ENCODE measurements at regions not wholly inside any gene's neighbourhood (a gene's known extent, or its start where the extent isn't known, plus 50 kb on each side); places are given as distances from the start of the nearest gene placed in this dataset.
"Not testable (repeated sequence)": the region's sequence is repeated elsewhere in the genome, so short reads cannot be mapped to it uniquely, and the experiment has no call there.

DNA sequence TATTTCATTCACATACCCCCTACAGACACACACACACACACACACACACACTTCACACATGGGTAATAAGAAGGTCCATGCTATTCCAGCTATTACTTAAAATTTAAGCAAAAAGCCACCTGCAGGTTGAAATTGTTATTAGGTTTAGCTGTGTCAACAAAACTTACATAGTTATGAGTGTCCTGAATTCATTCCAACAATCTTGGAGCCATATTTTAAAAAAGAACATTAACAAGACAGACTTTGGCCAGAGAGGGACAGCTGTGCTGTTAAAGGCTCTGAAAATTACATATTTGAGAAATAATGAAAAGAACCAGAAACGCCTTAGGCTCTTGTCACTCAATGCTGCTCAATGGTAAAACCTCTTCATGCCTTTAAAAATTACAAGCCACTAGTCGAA lies 455.3 kb downstream of the EPM2A start:
- Histone ChIP-seq H3K4me3 (ENCODE audit: low read length) (no peak overlapping the region), H3K79me2 (ENCODE audit: low read length) (no peaks in the 10 kb centered on the region), H3K9ac (ENCODE audit: low read length) (no peak overlapping the region), H3K9me2 (replicated peaks; ENCODE audit: insufficient read depth, low read length) (no peaks in the 10 kb centered on the region), H3K4me1 (ENCODE audit: low read length) (no peaks in the 10 kb centered on the region), H4K20me1 (ENCODE audit: insufficient read depth, low read depth, low read length) (no peaks in the 10 kb centered on the region), H3K4me2 (ENCODE audit: low read depth, low read length, poor library complexity, severe bottlenecking) (no peak overlapping the region), H3K27ac (ENCODE audit: low read length) (no peak overlapping the region), H3K9me3 (ENCODE audit: low read length) (no peaks in the 10 kb centered on the region), H2AFZ (ENCODE audit: low read length) (no peak overlapping the region), H3K36me3 (ENCODE audit: insufficient read depth, low read length) (no peaks in the 10 kb centered on the region), H3K27me3 (ENCODE audit: low read length) (no peaks in the 10 kb centered on the region)
- DNase-seq, result no peak

DNA sequence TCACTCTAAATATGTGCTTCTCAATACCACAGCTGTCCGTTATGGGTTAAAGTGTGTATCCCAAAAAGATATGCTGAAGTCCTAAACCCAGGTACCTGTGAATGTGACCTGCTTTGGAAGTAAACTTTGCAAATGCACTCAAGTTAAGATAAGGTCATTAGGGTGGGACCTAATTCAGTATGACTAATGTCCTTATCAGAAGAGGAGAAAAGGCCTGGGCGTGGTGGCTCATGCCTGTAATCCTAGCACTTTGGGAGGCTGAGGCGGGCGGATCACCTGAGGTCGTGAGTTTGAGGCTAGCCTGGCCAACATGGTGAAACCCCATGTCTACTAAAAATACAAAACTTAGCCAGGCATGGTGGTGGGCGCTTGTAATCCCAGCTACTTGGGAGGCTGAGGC lies 452.1 kb downstream of the EPM2A start:
- not testable (repeated sequence) for H4K20me1 ChIP-seq (ENCODE audit: insufficient read depth, low read depth, low read length); H3K9me3 ChIP-seq (ENCODE audit: low read length)

DNA sequence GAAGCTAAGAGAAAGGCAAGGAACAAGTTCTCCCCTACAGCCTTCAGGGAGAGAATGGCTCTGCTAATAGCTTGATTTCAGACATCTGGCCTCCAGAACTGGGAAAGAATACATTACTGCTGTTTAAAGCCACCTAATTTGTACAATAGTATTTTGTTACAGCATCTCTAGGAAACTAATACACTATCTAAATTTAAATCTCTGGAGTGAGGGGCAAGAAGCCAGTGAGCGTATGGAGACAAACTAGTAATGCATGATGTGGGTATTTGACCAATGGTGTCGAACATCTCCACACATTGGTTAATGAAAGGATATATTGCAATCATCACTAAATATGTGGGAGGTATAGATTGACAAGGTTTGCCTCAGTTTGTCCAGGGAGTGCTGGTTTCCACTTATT lies 451.5 kb downstream of the EPM2A start:
- Histone ChIP-seq H3K27me3 (ENCODE audit: low read length) (no peaks in the 10 kb centered on the region), H3K9me3 (ENCODE audit: low read length) (no peaks in the 10 kb centered on the region), H3K79me2 (ENCODE audit: low read length) (no peaks in the 10 kb centered on the region), H3K27ac (ENCODE audit: low read length) (no peak overlapping the region), H3K36me3 (ENCODE audit: insufficient read depth, low read length) (no peaks in the 10 kb centered on the region), H3K4me2 (ENCODE audit: low read depth, low read length, poor library complexity, severe bottlenecking) (no peak overlapping the region), H4K20me1 (ENCODE audit: insufficient read depth, low read depth, low read length) (no peaks in the 10 kb centered on the region), H3K9ac (ENCODE audit: low read length) (no peak overlapping the region), H2AFZ (ENCODE audit: low read length) (no peak overlapping the region), H3K9me2 (replicated peaks; ENCODE audit: insufficient read depth, low read length) (no peaks in the 10 kb centered on the region), H3K4me1 (ENCODE audit: low read length) (no peaks in the 10 kb centered on the region), H3K4me3 (ENCODE audit: low read length) (no peak overlapping the region)
- no peak for DNase-seq

More for the DNA sequence above, 452.1 kb downstream of the EPM2A start:
- not testable (repeated sequence) for DNase-seq; H3K27ac ChIP-seq (ENCODE audit: low read length); H3K9ac ChIP-seq (ENCODE audit: low read length); H3K79me2 ChIP-seq (ENCODE audit: low read length); H3K4me3 ChIP-seq (ENCODE audit: low read length); H3K4me1 ChIP-seq (ENCODE audit: low read length); H3K36me3 ChIP-seq (ENCODE audit: insufficient read depth, low read length); H3K4me2 ChIP-seq (ENCODE audit: low read depth, low read length, poor library complexity, severe bottlenecking); H2AFZ ChIP-seq (ENCODE audit: low read length); H3K9me2 ChIP-seq (replicated peaks; ENCODE audit: insufficient read depth, low read length); H3K27me3 ChIP-seq (ENCODE audit: low read length)

DNA sequence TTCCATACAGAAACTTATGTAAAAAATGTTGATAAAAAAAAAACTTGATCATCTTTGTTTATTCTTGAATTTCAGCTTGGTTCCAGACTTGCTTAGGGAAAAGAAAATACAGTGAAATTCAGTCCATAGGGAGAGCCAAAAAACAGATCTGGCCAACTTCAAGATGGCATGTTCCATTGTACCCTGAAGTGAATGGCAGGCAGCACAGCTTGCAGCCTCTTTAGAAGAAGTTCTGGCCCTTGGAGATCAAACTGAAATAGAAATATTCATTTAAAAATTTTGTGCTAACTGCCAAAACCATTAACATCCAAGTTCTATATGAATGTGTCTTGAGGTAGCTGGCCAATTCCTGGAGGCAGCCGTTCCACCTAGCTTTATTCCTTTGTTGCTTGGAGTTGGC lies 448.4 kb downstream of the EPM2A start:
- H2AFZ ChIP-seq (ENCODE audit: low read length), result no peak overlapping the region
- no peaks in the 10 kb centered on the region for H3K4me1 ChIP-seq (ENCODE audit: low read length)
- H3K4me2 ChIP-seq (ENCODE audit: low read depth, low read length, poor library complexity, severe bottlenecking), result no peak overlapping the region
- no peaks in the 10 kb centered on the region for H3K27me3 ChIP-seq (ENCODE audit: low read length)
- H3K36me3 ChIP-seq (ENCODE audit: insufficient read depth, low read length), result no peaks in the 10 kb centered on the region
- no peak for DNase-seq
- no peaks in the 10 kb centered on the region for H3K9me2 ChIP-seq (replicated peaks; ENCODE audit: insufficient read depth, low read length)
- H3K27ac ChIP-seq (ENCODE audit: low read length), result no peak overlapping the region
- H3K79me2 ChIP-seq (ENCODE audit: low read length), result no peaks in the 10 kb centered on the region
- no peak overlapping the region for H3K9ac ChIP-seq (ENCODE audit: low read length)
- H3K9me3 ChIP-seq (ENCODE audit: low read length), result no peaks in the 10 kb centered on the region
- no peak overlapping the region for H3K4me3 ChIP-seq (ENCODE audit: low read length)
- H4K20me1 ChIP-seq (ENCODE audit: insufficient read depth, low read depth, low read length), result no peaks in the 10 kb centered on the region

DNA sequence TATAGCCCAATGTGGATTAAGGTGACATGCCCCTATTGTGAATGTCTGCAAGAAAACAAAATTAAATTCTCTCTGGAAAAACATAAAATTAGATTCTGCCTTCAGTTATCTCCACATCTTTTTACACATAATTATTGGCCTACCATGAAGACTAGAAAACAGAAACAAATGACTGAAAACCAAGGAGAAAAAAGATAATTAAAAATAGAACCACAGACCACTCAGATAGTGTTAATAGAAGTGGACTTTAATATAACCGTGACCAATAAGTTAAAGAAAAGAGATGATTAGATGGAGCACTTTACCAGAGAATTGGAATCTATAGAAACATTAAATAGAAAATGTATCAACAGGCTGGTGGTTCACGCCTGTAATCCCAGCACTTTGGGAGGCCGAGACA lies 445.7 kb downstream of the EPM2A start:
- H3K27ac ChIP-seq (ENCODE audit: low read length), result no peak overlapping the region
- no peak overlapping the region for H2AFZ ChIP-seq (ENCODE audit: low read length)
- no peaks in the 10 kb centered on the region for H3K36me3 ChIP-seq (ENCODE audit: insufficient read depth, low read length)
- no peak overlapping the region for H3K4me2 ChIP-seq (ENCODE audit: low read depth, low read length, poor library complexity, severe bottlenecking)
- no peak overlapping the region for H3K9ac ChIP-seq (ENCODE audit: low read length)
- no peaks in the 10 kb centered on the region for H3K9me2 ChIP-seq (replicated peaks; ENCODE audit: insufficient read depth, low read length)
- H3K9me3 ChIP-seq (ENCODE audit: low read length), result no peaks in the 10 kb centered on the region
- no peak overlapping the region for H3K4me3 ChIP-seq (ENCODE audit: low read length)
- no peaks in the 10 kb centered on the region for H4K20me1 ChIP-seq (ENCODE audit: insufficient read depth, low read depth, low read length)
- no peaks in the 10 kb centered on the region for H3K4me1 ChIP-seq (ENCODE audit: low read length)
- H3K79me2 ChIP-seq (ENCODE audit: low read length), result no peaks in the 10 kb centered on the region
- no peak for DNase-seq
- H3K27me3 ChIP-seq (ENCODE audit: low read length), result no peaks in the 10 kb centered on the region

DNA sequence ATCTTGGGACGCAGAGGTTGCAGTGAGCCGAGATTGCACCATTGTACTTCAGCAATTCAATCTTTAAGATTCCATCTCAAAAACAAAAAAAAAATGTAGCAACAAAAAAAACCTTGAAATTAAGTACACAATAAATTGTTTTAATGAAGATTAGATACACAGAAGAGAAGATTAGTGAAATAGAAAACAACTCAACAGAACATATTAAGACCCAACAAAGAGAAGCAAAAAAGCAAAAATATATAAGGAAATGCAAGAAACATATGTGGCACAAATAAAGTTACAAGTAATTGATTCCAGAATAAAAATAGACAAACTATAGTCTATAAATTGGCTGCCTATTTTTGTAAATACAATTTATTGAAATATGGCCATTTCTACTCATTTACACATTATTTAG lies 445.2 kb downstream of the EPM2A start:
- H3K9me2 ChIP-seq (replicated peaks; ENCODE audit: insufficient read depth, low read length), result no peaks in the 10 kb centered on the region
- no peak overlapping the region for H3K4me2 ChIP-seq (ENCODE audit: low read depth, low read length, poor library complexity, severe bottlenecking)
- H3K4me3 ChIP-seq (ENCODE audit: low read length), result no peak overlapping the region
- no peaks in the 10 kb centered on the region for H3K27me3 ChIP-seq (ENCODE audit: low read length)
- H3K9me3 ChIP-seq (ENCODE audit: low read length), result no peaks in the 10 kb centered on the region
- H3K79me2 ChIP-seq (ENCODE audit: low read length), result no peaks in the 10 kb centered on the region
- peak; percentile 32 for DNase-seq
- no peak overlapping the region for H3K27ac ChIP-seq (ENCODE audit: low read length)
- H2AFZ ChIP-seq (ENCODE audit: low read length), result no peak overlapping the region
- H3K36me3 ChIP-seq (ENCODE audit: insufficient read depth, low read length), result no peaks in the 10 kb centered on the region
- H3K9ac ChIP-seq (ENCODE audit: low read length), result no peak overlapping the region
- H4K20me1 ChIP-seq (ENCODE audit: insufficient read depth, low read depth, low read length), result no peaks in the 10 kb centered on the region
- no peaks in the 10 kb centered on the region for H3K4me1 ChIP-seq (ENCODE audit: low read length)

DNA sequence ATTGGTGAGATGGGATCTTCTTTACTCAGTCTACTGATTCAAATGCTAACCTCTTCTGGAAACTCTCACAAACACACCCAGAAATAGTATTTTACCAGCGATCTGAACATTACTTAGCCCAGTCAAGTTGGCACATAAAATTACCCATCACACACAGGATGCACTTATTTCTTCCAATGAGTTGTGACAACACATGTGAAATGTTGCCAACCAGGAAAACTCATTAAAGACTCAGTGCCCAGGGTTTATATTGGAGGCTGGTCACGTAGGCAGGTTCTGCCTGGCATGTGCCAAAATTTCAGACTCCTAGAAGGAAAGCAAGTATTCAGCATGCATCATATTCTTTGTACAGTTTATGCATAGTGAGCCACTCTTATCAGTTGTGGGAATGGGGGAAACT lies 443.3 kb downstream of the EPM2A start:
- Histone ChIP-seq H3K36me3 (ENCODE audit: insufficient read depth, low read length) (no peaks in the 10 kb centered on the region), H3K9me2 (replicated peaks; ENCODE audit: insufficient read depth, low read length) (no peaks in the 10 kb centered on the region), H2AFZ (ENCODE audit: low read length) (no peak overlapping the region), H3K4me3 (ENCODE audit: low read length) (no peak overlapping the region), H3K9ac (ENCODE audit: low read length) (no peak overlapping the region), H3K4me1 (ENCODE audit: low read length) (no peaks in the 10 kb centered on the region), H4K20me1 (ENCODE audit: insufficient read depth, low read depth, low read length) (no peaks in the 10 kb centered on the region), H3K9me3 (ENCODE audit: low read length) (no peaks in the 10 kb centered on the region), H3K4me2 (ENCODE audit: low read depth, low read length, poor library complexity, severe bottlenecking) (no peak overlapping the region), H3K79me2 (ENCODE audit: low read length) (no peaks in the 10 kb centered on the region), H3K27me3 (ENCODE audit: low read length) (no peaks in the 10 kb centered on the region), H3K27ac (ENCODE audit: low read length) (no peak overlapping the region)
- no peak for DNase-seq

DNA sequence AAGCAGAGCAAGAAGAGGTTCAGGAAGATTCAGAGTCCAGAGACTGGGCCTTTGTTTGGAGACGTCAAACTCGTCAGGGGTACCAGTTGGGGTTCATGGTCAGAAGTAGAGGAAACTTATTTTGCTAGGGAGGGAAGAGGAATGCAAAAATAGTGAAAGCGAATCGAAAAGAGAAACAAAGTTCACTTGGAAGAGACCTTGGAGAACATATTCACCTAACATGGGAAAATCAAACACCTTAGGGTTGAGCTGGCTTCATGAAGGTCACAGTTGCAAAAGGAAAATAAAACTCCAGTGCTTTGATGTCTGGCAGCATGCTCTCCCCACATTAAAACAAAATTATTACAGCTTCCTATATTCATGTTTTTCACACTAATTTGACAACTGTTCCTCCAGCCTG lies 440.4 kb downstream of the EPM2A start:
- Histone ChIP-seq H3K27ac (ENCODE audit: low read length) (no peak overlapping the region), H3K9me3 (ENCODE audit: low read length) (no peaks in the 10 kb centered on the region), H4K20me1 (ENCODE audit: insufficient read depth, low read depth, low read length) (no peaks in the 10 kb centered on the region), H3K9me2 (replicated peaks; ENCODE audit: insufficient read depth, low read length) (no peaks in the 10 kb centered on the region), H2AFZ (ENCODE audit: low read length) (no peak overlapping the region), H3K4me2 (ENCODE audit: low read depth, low read length, poor library complexity, severe bottlenecking) (no peak overlapping the region), H3K4me1 (ENCODE audit: low read length) (no peaks in the 10 kb centered on the region), H3K27me3 (ENCODE audit: low read length) (no peaks in the 10 kb centered on the region), H3K9ac (ENCODE audit: low read length) (no peak overlapping the region), H3K36me3 (ENCODE audit: insufficient read depth, low read length) (no peaks in the 10 kb centered on the region), H3K79me2 (ENCODE audit: low read length) (no peaks in the 10 kb centered on the region), H3K4me3 (ENCODE audit: low read length) (no peak overlapping the region)
- DNase-seq, result no peak

DNA sequence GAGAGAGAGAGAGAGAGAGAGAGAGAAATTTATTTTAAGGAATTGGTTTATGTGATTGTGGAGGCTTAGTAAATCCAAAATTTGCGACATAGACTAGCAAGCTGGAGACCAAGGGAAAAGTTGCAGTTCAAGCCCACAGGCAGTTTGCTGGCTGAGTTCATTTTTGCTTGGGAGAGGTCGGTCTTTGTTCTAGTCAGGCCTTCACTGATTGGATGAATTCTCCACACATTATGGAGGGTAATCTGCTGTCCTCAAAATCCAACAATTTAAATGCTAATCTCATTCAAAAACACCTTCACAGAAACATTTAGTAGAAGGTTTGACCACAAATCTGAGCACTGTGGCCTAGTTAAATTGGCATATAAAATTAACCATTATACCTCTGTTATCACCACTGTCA lies 439.6 kb downstream of the EPM2A start:
- H3K9ac ChIP-seq (ENCODE audit: low read length), result no peak overlapping the region
- H3K27me3 ChIP-seq (ENCODE audit: low read length), result no peaks in the 10 kb centered on the region
- H3K4me3 ChIP-seq (ENCODE audit: low read length), result no peak overlapping the region
- no peak overlapping the region for H3K4me2 ChIP-seq (ENCODE audit: low read depth, low read length, poor library complexity, severe bottlenecking)
- no peaks in the 10 kb centered on the region for H3K79me2 ChIP-seq (ENCODE audit: low read length)
- H3K9me2 ChIP-seq (replicated peaks; ENCODE audit: insufficient read depth, low read length), result no peaks in the 10 kb centered on the region
- no peak for DNase-seq
- no peaks in the 10 kb centered on the region for H3K9me3 ChIP-seq (ENCODE audit: low read length)
- H2AFZ ChIP-seq (ENCODE audit: low read length), result no peak overlapping the region
- H4K20me1 ChIP-seq (ENCODE audit: insufficient read depth, low read depth, low read length), result no peaks in the 10 kb centered on the region
- no peaks in the 10 kb centered on the region for H3K36me3 ChIP-seq (ENCODE audit: insufficient read depth, low read length)
- no peak overlapping the region for H3K27ac ChIP-seq (ENCODE audit: low read length)
- H3K4me1 ChIP-seq (ENCODE audit: low read length), result no peaks in the 10 kb centered on the region
